ENCODE measurements at regions not wholly inside any gene's neighbourhood (a gene's known extent, or its start where the extent isn't known, plus 50 kb on each side); places are given as distances from the start of the nearest gene placed in this dataset.
"Not testable (repeated sequence)": the region's sequence is repeated elsewhere in the genome, so short reads cannot be mapped to it uniquely, and the experiment has no call there.

GRCh38 chr20:26373066-26373465, 676.4 kb upstream of the ZNF337 start:
- not testable (repeated sequence) for DNase-seq (ENCODE audit: low spot score); H3K27ac ChIP-seq (ENCODE audit: low read depth); H3K27ac Mint-ChIP-seq; H3K9me2 ChIP-seq (ENCODE audit: insufficient read depth); H3K4me2 ChIP-seq; H3K4me3 ChIP-seq; H3K4me1 ChIP-seq (ENCODE audit: insufficient read depth); H3K36me3 ChIP-seq (ENCODE audit: insufficient read depth); H4K20me1 ChIP-seq (replicated peaks; ENCODE audit: insufficient read depth); H3K36me3 Mint-ChIP-seq (ENCODE audit: low read depth); H3K4me3 Mint-ChIP-seq; H2AFZ ChIP-seq; H3K27me3 ChIP-seq (ENCODE audit: insufficient read depth); ATAC-seq; H3F3A ChIP-seq (replicated peaks; ENCODE audit: low read depth); H3K27me3 Mint-ChIP-seq (ENCODE audit: insufficient read depth, low read depth, poor library complexity); H3K79me2 ChIP-seq (replicated peaks; ENCODE audit: insufficient read depth); H3K4me1 Mint-ChIP-seq
- H3K9me3 Mint-ChIP-seq: peaks cover 91% of the 10 kb centered on the region

- ATAC-seq (no peak), DNase-seq (ENCODE audit: low spot score) (no peak)
- Mint-ChIP-seq H3K4me1 (no peaks in the 10 kb centered on the region), H3K4me3 (no peak overlapping the region), H3K9me3 (peaks cover 78% of the 10 kb centered on the region; the same call in 2 of the 3 replicates), H3K27ac (no peak overlapping the region), H3K36me3 (ENCODE audit: low read depth) (no peaks in the 10 kb centered on the region; the same call in 2 of the 3 replicates), H3K27me3 (ENCODE audit: insufficient read depth, low read depth, poor library complexity) (no peaks in the 10 kb centered on the region)
- Histone ChIP-seq H4K20me1 (replicated peaks; ENCODE audit: insufficient read depth) (no peaks in the 10 kb centered on the region), H2AFZ (no peak overlapping the region), H3K9me2 (ENCODE audit: insufficient read depth) (no peaks in the 10 kb centered on the region), H3K27ac (ENCODE audit: low read depth) (no peak overlapping the region), H3F3A (replicated peaks; ENCODE audit: low read depth) (no peaks in the 10 kb centered on the region), H3K36me3 (ENCODE audit: insufficient read depth) (no peaks in the 10 kb centered on the region), H3K79me2 (replicated peaks; ENCODE audit: insufficient read depth) (no peaks in the 10 kb centered on the region), H3K4me2 (no peak overlapping the region), H3K4me1 (ENCODE audit: insufficient read depth) (no peaks in the 10 kb centered on the region), H3K4me3 (no peak overlapping the region), H3K27me3 (ENCODE audit: insufficient read depth) (no peaks in the 10 kb centered on the region)
- TF ChIP-seq ZNF331 (CRISPR knock-in tag; IDR thresholded peaks at IDR 0.05; ENCODE audit: low read depth) (no peak), EZH2 (IDR thresholded peaks at IDR 0.05; ENCODE audit: low read depth, unreplicated experiment) (no peak), ZNF114 (CRISPR knock-in tag; IDR thresholded peaks at IDR 0.05) (no peak), ETS1 (IDR thresholded peaks at IDR 0.05) (no peak)
These were observed 657.9 kb upstream of the ZNF337 start for GRCh38 chr20:26354511-26354910.

- H3F3A ChIP-seq (replicated peaks; ENCODE audit: low read depth): no peaks in the 10 kb centered on the region
- H3K4me3 ChIP-seq: no peak overlapping the region
- no peak overlapping the region for H3K4me2 ChIP-seq
- no peak overlapping the region for H2AFZ ChIP-seq
- ATAC-seq: no peak
- Mint-ChIP-seq H3K27ac (no peak overlapping the region), H3K36me3 (ENCODE audit: low read depth) (no peaks in the 10 kb centered on the region), H3K27me3 (ENCODE audit: insufficient read depth, low read depth, poor library complexity) (no peaks in the 10 kb centered on the region), H3K9me3 (peaks cover 64% of the 10 kb centered on the region), H3K4me3 (no peak overlapping the region), H3K4me1 (no peaks in the 10 kb centered on the region)
- DNase-seq (ENCODE audit: low spot score): no peak
- no peaks in the 10 kb centered on the region for H3K36me3 ChIP-seq (ENCODE audit: insufficient read depth)
- no peaks in the 10 kb centered on the region for H4K20me1 ChIP-seq (replicated peaks; ENCODE audit: insufficient read depth)
- no peaks in the 10 kb centered on the region for H3K4me1 ChIP-seq (ENCODE audit: insufficient read depth)
- no peaks in the 10 kb centered on the region for H3K9me2 ChIP-seq (ENCODE audit: insufficient read depth)
- no peaks in the 10 kb centered on the region for H3K79me2 ChIP-seq (replicated peaks; ENCODE audit: insufficient read depth)
- H3K27ac ChIP-seq (ENCODE audit: low read depth): no peak overlapping the region
- H3K27me3 ChIP-seq (ENCODE audit: insufficient read depth): no peaks in the 10 kb centered on the region
- no peak for TF ChIP-seq JUNB (IDR thresholded peaks at IDR 0.05; ENCODE audit: unreplicated experiment)
- TF ChIP-seq STAT1 (IDR thresholded peaks at IDR 0.05; ENCODE audit: unreplicated experiment): no peak
- no peak for TF ChIP-seq ZNF462 (CRISPR knock-in tag; IDR thresholded peaks at IDR 0.05)
- TF ChIP-seq ETS1 (IDR thresholded peaks at IDR 0.05): no peak
- no peak for TF ChIP-seq NANOG (IDR thresholded peaks at IDR 0.05; ENCODE audit: borderline replicate concordance)
- no peak for TF ChIP-seq CREB1 (CRISPR knock-in tag; IDR thresholded peaks at IDR 0.05; ENCODE audit: low read depth)
- TF ChIP-seq ZNF331 (CRISPR knock-in tag; IDR thresholded peaks at IDR 0.05; ENCODE audit: low read depth): no peak
These were observed 650.7 kb upstream of the ZNF337 start for GRCh38 chr20:26347396-26347795.

All from GM23338 (cell line).